HEK293 (cell line): ENCODE measurements at regions not wholly inside any gene's neighbourhood (a gene's known extent, or its start where the extent isn't known, plus 50 kb on each side); places are given as distances from the start of the nearest gene placed in this dataset.

Source experiments
- ZNF23 ChIP-seq: fragments of 450-650 bp; formaldehyde crosslinking; IDR thresholded peaks from 2 replicates; pipeline ENCODE4 v1.5.1; 2016; ENCODE audit warnings: missing biosample characterization, missing genetic modification characterization, borderline replicate concordance
- ZNF423 ChIP-seq: fragments of 450-650 bp; formaldehyde crosslinking; IDR thresholded peaks from 2 replicates; pipeline ENCODE4 v1.5.1; 2016; ENCODE audit warnings: missing biosample characterization, missing genetic modification characterization
- TF ChIP-seq, protein P1 (sequence below): fragments of 450-650 bp; formaldehyde crosslinking; IDR thresholded peaks from 2 replicates; pipeline ENCODE4 v1.5.1; 2016; ENCODE audit warnings: missing biosample characterization, missing genetic modification characterization

DNA sequence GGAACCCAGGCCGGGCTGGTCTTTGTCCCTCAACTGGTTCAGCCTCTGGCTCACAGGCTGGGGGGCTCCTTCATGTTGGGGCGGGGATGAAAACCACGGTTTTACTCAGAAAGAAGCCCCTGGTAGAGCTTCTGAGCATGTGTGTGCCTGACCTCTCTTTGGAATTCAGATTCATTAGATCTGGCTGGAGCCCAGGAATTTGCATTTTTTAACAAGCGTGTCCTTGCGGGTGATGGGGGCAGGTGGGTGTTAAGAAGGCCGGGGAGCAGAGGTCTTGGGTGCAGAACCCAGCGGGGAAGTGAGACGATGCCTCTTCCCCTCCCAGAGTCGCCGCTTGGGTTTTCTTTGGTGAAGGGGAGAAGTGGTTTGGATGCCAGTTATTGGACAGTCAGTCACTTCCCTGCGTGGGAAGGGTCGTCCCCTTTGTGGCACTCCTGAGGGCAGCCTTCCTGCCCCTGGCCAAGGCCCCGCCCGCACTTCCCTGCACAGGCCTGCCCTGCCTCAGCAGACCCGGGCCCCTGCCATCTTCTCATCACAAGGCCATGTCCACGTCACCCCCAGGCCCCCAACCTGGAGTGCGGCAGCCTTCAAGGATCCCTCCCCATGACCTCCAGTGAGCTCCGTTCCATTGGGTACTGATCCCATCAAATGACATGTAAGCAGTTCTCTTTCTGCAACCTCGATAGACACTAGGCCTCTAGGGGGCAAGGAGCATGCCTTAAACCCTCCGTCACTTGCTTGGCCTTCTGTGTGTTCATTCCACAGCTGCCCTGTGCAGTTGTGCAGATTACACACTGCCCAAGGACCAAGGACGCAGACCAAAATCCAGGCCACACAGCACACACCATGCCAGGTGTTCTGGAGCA, 177.7 kb upstream of the CIBAR2 start:
- TF ChIP-seq, protein P1, sequence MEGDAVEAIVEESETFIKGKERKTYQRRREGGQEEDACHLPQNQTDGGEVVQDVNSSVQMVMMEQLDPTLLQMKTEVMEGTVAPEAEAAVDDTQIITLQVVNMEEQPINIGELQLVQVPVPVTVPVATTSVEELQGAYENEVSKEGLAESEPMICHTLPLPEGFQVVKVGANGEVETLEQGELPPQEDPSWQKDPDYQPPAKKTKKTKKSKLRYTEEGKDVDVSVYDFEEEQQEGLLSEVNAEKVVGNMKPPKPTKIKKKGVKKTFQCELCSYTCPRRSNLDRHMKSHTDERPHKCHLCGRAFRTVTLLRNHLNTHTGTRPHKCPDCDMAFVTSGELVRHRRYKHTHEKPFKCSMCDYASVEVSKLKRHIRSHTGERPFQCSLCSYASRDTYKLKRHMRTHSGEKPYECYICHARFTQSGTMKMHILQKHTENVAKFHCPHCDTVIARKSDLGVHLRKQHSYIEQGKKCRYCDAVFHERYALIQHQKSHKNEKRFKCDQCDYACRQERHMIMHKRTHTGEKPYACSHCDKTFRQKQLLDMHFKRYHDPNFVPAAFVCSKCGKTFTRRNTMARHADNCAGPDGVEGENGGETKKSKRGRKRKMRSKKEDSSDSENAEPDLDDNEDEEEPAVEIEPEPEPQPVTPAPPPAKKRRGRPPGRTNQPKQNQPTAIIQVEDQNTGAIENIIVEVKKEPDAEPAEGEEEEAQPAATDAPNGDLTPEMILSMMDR = no peak
- TF ChIP-seq ZNF423 (tag by site-specific recombination) (no peak), ZNF23 (no peak)
